PC-9 (cell line): ENCODE measurements at regions not wholly inside any gene's neighbourhood (a gene's known extent, or its start where the extent isn't known, plus 50 kb on each side); places are given as distances from the start of the nearest gene placed in this dataset.
"Not testable (repeated sequence)": the region's sequence is repeated elsewhere in the genome, so short reads cannot be mapped to it uniquely, and the experiment has no call there.

Experiments used
- BruUV-seq: library from RNA; stranded (reverse); fragments of 400-500 nt; replicated peaks from 2 replicates; lab custom pipeline; 2021; lab: Mats Ljungman, UMichigan
- CTCF ChIA-PET: fragments of 300-600 bp; sonication (Branson Sonifier 250); formaldehyde crosslinking; loops from one replicate; lab custom pipeline; 2022; ENCODE audit warnings: antibody characterized with exemption; lab: Charles Lee
- POLR2A ChIA-PET: fragments of 300-600 bp; sonication (Branson Sonifier 250); formaldehyde crosslinking; loops from one replicate; lab custom pipeline; 2022; ENCODE audit warnings: antibody characterized with exemption; ENCODE audit not compliant: unreplicated experiment; lab: Charles Lee
- DNase-seq, 2 experiments: peaks; one replicate each; pipeline versions ENCODE4 v3.0.0 to v3.0.0-alpha.2; 2015 to 2022; ENCODE audit warnings: mixed read lengths in 1 of 2
- H2AFZ ChIP-seq: fragments of 200-600 bp; sonication (generic); 2 replicates; pipeline ENCODE4 v1.8.1; 2017; ENCODE audit warnings: antibody characterized with exemption
- H3F3A ChIP-seq: fragments of 200-600 bp; sonication (generic); 2 replicates; pipeline ENCODE4 v1.8.1; 2017; ENCODE audit warnings: antibody characterized with exemption, mild to moderate bottlenecking, low read depth; ENCODE audit not compliant: insufficient read depth
- H3K27ac ChIP-seq: fragments of 200-600 bp; sonication (generic); 2 replicates; pipeline ENCODE4 v1.6.1; 2016; ENCODE audit warnings: mixed run types
- H3K27me3 ChIP-seq: fragments of 200-600 bp; sonication (generic); 2 replicates; pipeline ENCODE4 v1.6.1; 2016; ENCODE audit warnings: low read depth, mixed run types; ENCODE audit not compliant: insufficient read depth
- H3K36me3 ChIP-seq: fragments of 200-600 bp; sonication (generic); 2 replicates; pipeline ENCODE4 v1.6.1; 2016; ENCODE audit warnings: low read depth, mixed run types
- H3K4me1 ChIP-seq: fragments of 200-600 bp; sonication (generic); replicated peaks from 2 replicates; pipeline ENCODE4 v1.6.1; 2016; ENCODE audit warnings: mixed run types; ENCODE audit not compliant: insufficient read depth
- H3K4me2 ChIP-seq: fragments of 200-600 bp; sonication (generic); 2 replicates; pipeline ENCODE4 v1.6.1; 2017; ENCODE audit warnings: mixed run types
- H3K4me3 ChIP-seq: fragments of 200-600 bp; sonication (generic); 2 replicates; pipeline ENCODE4 v1.6.1; 2016; ENCODE audit warnings: mixed run types
- H3K79me2 ChIP-seq: fragments of 200-600 bp; sonication (generic); 2 replicates; pipeline ENCODE4 v1.6.1; 2017; ENCODE audit warnings: low read depth, mixed run types
- H3K9me2 ChIP-seq: fragments of 200-600 bp; sonication (generic); 2 replicates; pipeline ENCODE4 v1.8.1; 2017; ENCODE audit warnings: mild to moderate bottlenecking; ENCODE audit not compliant: insufficient read depth
- H3K9me3 ChIP-seq: fragments of 200-600 bp; sonication (generic); 2 replicates; pipeline ENCODE4 v1.8.1; 2016; ENCODE audit warnings: low read depth; ENCODE audit not compliant: insufficient read depth
- H4K20me1 ChIP-seq: fragments of 200-600 bp; sonication (generic); 2 replicates; pipeline ENCODE4 v1.8.1; 2017; ENCODE audit not compliant: insufficient read depth
- CTCF ChIP-seq: fragments of 200-600 bp; sonication (generic); conservative IDR thresholded peaks from 2 replicates; pipeline ENCODE4 v1.6.1; 2017; ENCODE audit warnings: mixed run types, antibody characterized with exemption, mild to moderate bottlenecking, moderate library complexity
- EZH2 ChIP-seq: fragments of 200-600 bp; sonication (generic); IDR thresholded peaks from 2 replicates; pipeline ENCODE4 v1.8.0; 2017; ENCODE audit warnings: antibody characterized with exemption, low read depth
- intact Hi-C: fragments of 100-400 bp; cut with micrococcal nuclease; formaldehyde crosslinking; loops from one replicate; pipeline ENCODE4 v1.10.0; 2022; ENCODE audit not compliant: unreplicated experiment

DNA sequence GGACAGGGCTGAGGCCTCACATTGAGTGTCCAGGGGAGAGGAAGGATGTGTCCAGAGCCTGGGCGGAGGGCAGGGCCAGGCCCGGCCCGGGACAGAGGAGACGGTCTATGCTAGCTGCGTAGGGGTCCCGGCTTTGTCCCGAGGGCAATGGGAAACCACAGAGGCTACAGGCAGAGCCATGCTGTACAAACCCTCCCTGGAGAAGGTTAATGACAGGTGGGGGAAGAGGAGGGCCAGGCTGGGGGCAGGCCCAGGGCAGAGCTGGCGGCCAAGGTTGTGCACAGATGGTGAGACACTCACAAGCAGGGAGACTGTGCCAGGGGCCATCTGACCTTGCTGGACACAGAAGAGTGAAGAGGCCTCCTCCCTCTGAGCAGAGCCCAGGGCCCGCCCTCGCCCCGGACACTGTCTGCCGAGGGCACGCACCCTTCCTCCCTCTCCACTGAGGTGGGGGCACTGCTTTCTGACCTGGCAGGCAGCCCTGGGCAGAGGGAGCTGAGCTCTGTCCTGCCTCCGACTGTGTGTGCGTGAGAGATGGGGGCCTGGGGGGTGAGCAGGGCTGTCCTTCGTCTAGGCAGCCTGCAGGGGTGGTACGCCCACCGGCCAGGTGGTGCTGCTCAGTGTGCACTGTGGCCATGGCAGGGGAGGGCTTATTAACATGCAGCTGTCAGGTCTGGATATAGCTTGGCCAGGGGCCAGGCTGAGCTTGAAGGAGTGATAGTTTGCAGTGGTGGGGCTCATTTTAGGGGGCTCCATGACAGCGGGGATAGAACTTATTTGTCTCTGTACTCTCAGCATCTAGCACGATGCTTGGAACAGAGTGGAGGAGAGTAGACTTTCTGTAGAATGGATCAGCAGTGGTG, 75.7 kb upstream of the LRPAP1 start:
- H3K9me3 ChIP-seq = no peaks in the 10 kb centered on the region
- H3K36me3 ChIP-seq = no peaks in the 10 kb centered on the region
- no peak overlapping the region for H3K4me3 ChIP-seq
- BruUV-seq = no TSS peak
- POLR2A ChIA-PET = no interaction called here
- CTCF ChIA-PET = no interaction called here
- peaks cover 3% of the 10 kb centered on the region; the same call in 1 of the 2 replicates for H3F3A ChIP-seq
- H3K27ac ChIP-seq = no peak overlapping the region
- no peak for DNase-seq
- H3K27me3 ChIP-seq = peaks cover 6% of the 10 kb centered on the region; the same call in 1 of the 2 replicates
- TF ChIP-seq CTCF (no peak), EZH2 (no peak)
- H3K9me2 ChIP-seq = no peaks in the 10 kb centered on the region
- intact Hi-C loops = no loop called here
- H2AFZ ChIP-seq = no peak overlapping the region
- H3K4me2 ChIP-seq = no peak overlapping the region
- H4K20me1 ChIP-seq = no peaks in the 10 kb centered on the region
- no peaks in the 10 kb centered on the region for H3K4me1 ChIP-seq
- H3K79me2 ChIP-seq = no peaks in the 10 kb centered on the region

DNA sequence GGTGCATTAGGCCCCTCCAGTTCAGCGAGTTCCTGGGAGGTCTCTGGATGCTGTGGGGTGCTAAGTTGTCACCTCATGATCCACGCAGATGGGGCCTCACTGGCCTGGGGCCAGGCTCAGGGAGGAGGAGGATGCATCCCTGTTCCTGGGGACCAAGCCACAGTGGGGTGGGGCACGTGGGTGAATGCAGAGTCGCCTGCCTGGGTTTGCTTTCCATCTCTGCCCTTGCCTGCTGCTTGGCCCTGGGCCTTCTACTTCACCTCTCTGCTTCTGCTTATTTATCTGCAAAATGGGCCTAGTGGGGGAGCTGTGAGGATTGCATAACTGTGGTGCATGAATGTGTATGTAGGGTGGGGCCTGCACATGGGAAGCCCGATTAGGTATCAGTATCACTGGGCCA, 74.6 kb upstream of the LRPAP1 start:
- H4K20me1 ChIP-seq, H3K4me2 ChIP-seq, H3K27ac ChIP-seq, H3K9me2 ChIP-seq, H3K4me3 ChIP-seq, H3F3A ChIP-seq, BruUV-seq, intact Hi-C loops, H3K36me3 ChIP-seq, DNase-seq, POLR2A ChIA-PET, H3K79me2 ChIP-seq, H2AFZ ChIP-seq, H3K9me3 ChIP-seq, CTCF ChIA-PET, H3K4me1 ChIP-seq: not testable (repeated sequence)
- peaks cover 11% of the 10 kb centered on the region; the same call in 1 of the 2 replicates for H3K27me3 ChIP-seq

GRCh38 chr4:3606271-3606670, 74.0 kb upstream of the LRPAP1 start:
- CTCF ChIA-PET, DNase-seq, H3K79me2 ChIP-seq, POLR2A ChIA-PET, H3K4me3 ChIP-seq, H3K9me3 ChIP-seq, H2AFZ ChIP-seq, H3K4me2 ChIP-seq, intact Hi-C loops, H3K9me2 ChIP-seq, H3F3A ChIP-seq, H4K20me1 ChIP-seq, H3K27ac ChIP-seq, BruUV-seq, H3K36me3 ChIP-seq, H3K4me1 ChIP-seq: not testable (repeated sequence)
- peaks cover 14% of the 10 kb centered on the region; the same call in 1 of the 2 replicates for H3K27me3 ChIP-seq

GRCh38 chr4:3605491-3605890, 73.3 kb upstream of the LRPAP1 start:
- Histone ChIP-seq H3K27ac (no peak overlapping the region), H2AFZ (no peak overlapping the region), H3K36me3 (no peaks in the 10 kb centered on the region), H3K4me2 (no peak overlapping the region), H3K9me3 (no peaks in the 10 kb centered on the region), H3K79me2 (no peaks in the 10 kb centered on the region), H3K27me3 (peaks cover 14% of the 10 kb centered on the region; the same call in 1 of the 2 replicates), H3F3A (no peaks in the 10 kb centered on the region), H3K4me3 (no peak overlapping the region), H3K4me1 (no peaks in the 10 kb centered on the region), H3K9me2 (no peaks in the 10 kb centered on the region), H4K20me1 (no peaks in the 10 kb centered on the region)
- POLR2A ChIA-PET = no interaction called here
- no peak for DNase-seq
- no TSS peak for BruUV-seq
- TF ChIP-seq EZH2 = no peak
- no peak for TF ChIP-seq CTCF
- intact Hi-C loops = no loop called here
- CTCF ChIA-PET = no interaction called here

GRCh38 chr4:3602886-3603645, 70.8 kb upstream of the LRPAP1 start:
- H3K79me2 ChIP-seq, H3K27ac ChIP-seq, POLR2A ChIA-PET: not testable (repeated sequence)

More at GRCh38 chr4:3602886-3603645, 70.8 kb upstream of the LRPAP1 start:
- H3K4me3 ChIP-seq, H3K4me2 ChIP-seq, H3K36me3 ChIP-seq, H4K20me1 ChIP-seq, intact Hi-C loops, H3F3A ChIP-seq, H3K9me3 ChIP-seq, DNase-seq, H3K9me2 ChIP-seq, CTCF ChIA-PET, H2AFZ ChIP-seq, H3K4me1 ChIP-seq, BruUV-seq: not testable (repeated sequence)
- peaks cover 14% of the 10 kb centered on the region; the same call in 1 of the 2 replicates for H3K27me3 ChIP-seq
